ENCODE measurements at regions not wholly inside any gene's neighbourhood (a gene's known extent, or its start where the extent isn't known, plus 50 kb on each side); places are given as distances from the start of the nearest gene placed in this dataset.

- no peak overlapping the region for H3K9ac ChIP-seq (ENCODE audit: insufficient read depth, low read length)
- no peaks in the 10 kb centered on the region for H3K27me3 ChIP-seq (ENCODE audit: control insufficient read depth, insufficient read depth, low read length)
- no peak overlapping the region for H2AFZ ChIP-seq (ENCODE audit: low read length)
- no peak overlapping the region for H3K4me3 ChIP-seq (replicated peaks in 1 of 4; ENCODE audit: control extremely low read depth in 1 of 4, insufficient read depth in 1 of 4, low read depth in 3 of 4, low read length in 4 of 4)
- no peaks in the 10 kb centered on the region for H3K79me2 ChIP-seq (ENCODE audit: control insufficient read depth, insufficient read depth, low read length)
- H3K36me3 ChIP-seq (ENCODE audit: control insufficient read depth, insufficient read depth, low read length), result no peaks in the 10 kb centered on the region
- H3K4me2 ChIP-seq (ENCODE audit: extremely low read depth, insufficient read depth, low read length), result no peak overlapping the region
- TF ChIP-seq CTCF (conservative IDR thresholded peaks at IDR 0.05 in 1 of 2, IDR thresholded peaks at IDR 0.05 in 1 of 2; ENCODE audit: low read depth in 1 of 2, low read length in 2 of 2), result no peak
- TF ChIP-seq EZH2 (IDR thresholded peaks at IDR 0.05; ENCODE audit: low read length, missing control alignments), result no peak
- no peak for DNase-seq (ENCODE audit: low read depth in 2 of 2)
- H3K9me3 ChIP-seq (ENCODE audit: control insufficient read depth, insufficient read depth, low read depth, low read length), result no peaks in the 10 kb centered on the region
- no peaks in the 10 kb centered on the region for H4K20me1 ChIP-seq (ENCODE audit: control insufficient read depth, extremely low read depth, insufficient read depth, low read length)
- no peaks in the 10 kb centered on the region for H3K4me1 ChIP-seq (ENCODE audit: control insufficient read depth, extremely low read depth, insufficient read depth, low read length)
- no peak overlapping the region for H3K27ac ChIP-seq (ENCODE audit: insufficient read depth, low read length)
Observed at GRCh38 chr14:34088914-34089313, 138.0 kb upstream of the EGLN3 start.

- no peak for DNase-seq (ENCODE audit: low read depth in 2 of 2)
- Histone ChIP-seq H3K27me3 (ENCODE audit: control insufficient read depth, insufficient read depth, low read length) (no peaks in the 10 kb centered on the region), H3K9me3 (ENCODE audit: control insufficient read depth, insufficient read depth, low read depth, low read length) (no peaks in the 10 kb centered on the region), H3K9ac (ENCODE audit: insufficient read depth, low read length) (no peak overlapping the region), H2AFZ (ENCODE audit: low read length) (no peak overlapping the region), H4K20me1 (ENCODE audit: control insufficient read depth, extremely low read depth, insufficient read depth, low read length) (no peaks in the 10 kb centered on the region), H3K4me1 (ENCODE audit: control insufficient read depth, extremely low read depth, insufficient read depth, low read length) (no peaks in the 10 kb centered on the region), H3K4me2 (ENCODE audit: extremely low read depth, insufficient read depth, low read length) (no peak overlapping the region), H3K79me2 (ENCODE audit: control insufficient read depth, insufficient read depth, low read length) (no peaks in the 10 kb centered on the region), H3K27ac (ENCODE audit: insufficient read depth, low read length) (no peak overlapping the region), H3K36me3 (ENCODE audit: control insufficient read depth, insufficient read depth, low read length) (no peaks in the 10 kb centered on the region), H3K4me3 (replicated peaks in 1 of 4; ENCODE audit: control extremely low read depth in 1 of 4, insufficient read depth in 1 of 4, low read depth in 3 of 4, low read length in 4 of 4) (no peak overlapping the region)
- TF ChIP-seq CTCF (conservative IDR thresholded peaks at IDR 0.05 in 1 of 2, IDR thresholded peaks at IDR 0.05 in 1 of 2; ENCODE audit: low read depth in 1 of 2, low read length in 2 of 2), result no peak
- no peak for TF ChIP-seq EZH2 (IDR thresholded peaks at IDR 0.05; ENCODE audit: low read length, missing control alignments)
Observed at GRCh38 chr14:34087571-34087970, 136.7 kb upstream of the EGLN3 start.

GRCh38 chr14:34086223-34086757 lies 135.4 kb upstream of the EGLN3 start:
- Histone ChIP-seq H3K36me3 (ENCODE audit: control insufficient read depth, insufficient read depth, low read length) (no peaks in the 10 kb centered on the region), H3K27me3 (ENCODE audit: control insufficient read depth, insufficient read depth, low read length) (no peaks in the 10 kb centered on the region), H3K27ac (ENCODE audit: insufficient read depth, low read length) (no peak overlapping the region), H3K4me1 (ENCODE audit: control insufficient read depth, extremely low read depth, insufficient read depth, low read length) (peaks cover 2% of the 10 kb centered on the region), H3K79me2 (ENCODE audit: control insufficient read depth, insufficient read depth, low read length) (no peaks in the 10 kb centered on the region), H4K20me1 (ENCODE audit: control insufficient read depth, extremely low read depth, insufficient read depth, low read length) (no peaks in the 10 kb centered on the region), H2AFZ (ENCODE audit: low read length) (no peak overlapping the region), H3K4me3 (replicated peaks in 1 of 4; ENCODE audit: control extremely low read depth in 1 of 4, insufficient read depth in 1 of 4, low read depth in 3 of 4, low read length in 4 of 4) (no peak overlapping the region), H3K9me3 (ENCODE audit: control insufficient read depth, insufficient read depth, low read depth, low read length) (no peaks in the 10 kb centered on the region), H3K4me2 (ENCODE audit: extremely low read depth, insufficient read depth, low read length) (no peak overlapping the region), H3K9ac (ENCODE audit: insufficient read depth, low read length) (no peak overlapping the region)
- no peak for DNase-seq (ENCODE audit: low read depth in 2 of 2)
- no peak for TF ChIP-seq CTCF (conservative IDR thresholded peaks at IDR 0.05 in 1 of 2, IDR thresholded peaks at IDR 0.05 in 1 of 2; ENCODE audit: low read depth in 1 of 2, low read length in 2 of 2)
- TF ChIP-seq EZH2 (IDR thresholded peaks at IDR 0.05; ENCODE audit: low read length, missing control alignments), result no peak
